ENCODE measurements at regions not wholly inside any gene's neighbourhood (a gene's known extent, or its start where the extent isn't known, plus 50 kb on each side); places are given as distances from the start of the nearest gene placed in this dataset.
"Not testable (repeated sequence)": the region's sequence is repeated elsewhere in the genome, so short reads cannot be mapped to it uniquely, and the experiment has no call there.

DNA sequence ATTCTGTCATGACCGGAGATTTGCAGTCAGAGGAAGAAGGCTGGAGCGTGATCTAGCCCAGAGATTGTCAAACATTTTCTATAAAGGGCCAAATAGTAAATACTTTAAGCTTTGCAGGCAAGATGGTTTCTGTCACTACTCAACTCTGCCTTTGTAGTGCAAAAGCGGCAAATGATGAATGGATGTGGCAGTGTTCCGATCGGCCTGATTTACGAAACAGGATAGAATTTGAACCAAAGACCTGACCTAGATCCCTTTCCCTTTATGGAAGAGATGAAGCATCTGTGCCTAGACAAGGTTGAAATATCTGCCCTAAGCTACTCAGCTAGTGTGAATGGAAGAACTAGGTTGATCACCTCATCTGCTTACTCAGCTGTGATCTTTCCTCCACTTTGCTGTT, 209.5 kb downstream of the YTHDC2 start:
- DNase-seq: no peak

DNA sequence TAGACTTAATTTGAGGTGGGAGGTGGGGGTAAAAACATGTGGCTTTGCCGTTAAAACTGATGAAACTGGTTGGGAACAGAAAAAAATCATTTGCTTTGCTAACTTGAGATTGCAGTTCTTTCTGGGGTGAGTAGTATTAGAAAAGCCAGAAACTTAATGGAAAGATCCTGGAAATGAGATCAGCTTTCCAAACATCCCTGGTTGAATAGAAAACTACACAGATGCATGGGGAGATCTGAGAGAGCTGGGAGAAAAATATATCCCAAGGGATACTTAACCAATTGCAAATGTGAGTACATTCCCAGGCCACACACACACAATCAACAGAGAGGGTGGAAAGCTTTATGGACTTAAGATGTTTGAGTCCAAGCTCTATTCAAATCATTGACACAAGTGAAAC, 222.3 kb downstream of the YTHDC2 start:
- DNase-seq: no peak

DNA sequence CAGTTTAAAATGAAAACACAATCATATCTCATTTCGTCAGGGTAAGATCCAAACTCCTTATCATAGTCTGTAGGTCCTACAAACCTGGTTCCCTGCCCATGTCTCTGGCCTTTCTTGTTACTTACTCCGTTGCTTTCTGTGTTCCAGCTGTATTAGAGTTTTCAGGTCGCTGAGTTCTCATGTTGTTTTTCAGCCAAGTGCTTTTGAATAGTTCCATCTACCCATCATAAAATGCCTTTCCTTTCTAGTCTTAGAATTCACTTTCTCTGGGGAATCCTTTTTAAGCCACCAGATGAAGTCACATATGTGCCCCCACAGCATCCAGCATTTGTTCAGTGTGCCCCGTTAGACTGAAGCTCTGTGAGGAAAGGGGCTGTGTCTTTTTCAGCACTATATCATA, 228.7 kb downstream of the YTHDC2 start:
- DNase-seq: no peak

DNA sequence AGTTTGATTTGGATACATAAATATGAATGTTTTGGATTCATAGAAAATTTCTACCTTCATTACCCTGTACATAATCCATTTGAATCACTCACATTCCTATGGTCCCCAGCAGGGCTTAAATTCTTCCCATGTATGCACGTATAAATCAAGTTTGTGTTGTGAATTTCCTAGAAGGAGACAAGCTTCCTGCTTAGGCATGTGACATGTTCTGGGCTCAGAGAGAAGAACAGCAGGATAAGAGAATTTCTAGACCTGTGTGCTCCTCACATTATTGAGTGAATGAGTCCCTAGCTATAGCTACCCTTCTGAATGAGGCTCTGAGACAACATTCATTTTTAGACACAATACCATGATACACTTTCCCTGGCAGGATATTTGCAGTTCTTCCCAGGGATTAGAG, 229.1 kb downstream of the YTHDC2 start:
- DNase-seq: no peak

DNA sequence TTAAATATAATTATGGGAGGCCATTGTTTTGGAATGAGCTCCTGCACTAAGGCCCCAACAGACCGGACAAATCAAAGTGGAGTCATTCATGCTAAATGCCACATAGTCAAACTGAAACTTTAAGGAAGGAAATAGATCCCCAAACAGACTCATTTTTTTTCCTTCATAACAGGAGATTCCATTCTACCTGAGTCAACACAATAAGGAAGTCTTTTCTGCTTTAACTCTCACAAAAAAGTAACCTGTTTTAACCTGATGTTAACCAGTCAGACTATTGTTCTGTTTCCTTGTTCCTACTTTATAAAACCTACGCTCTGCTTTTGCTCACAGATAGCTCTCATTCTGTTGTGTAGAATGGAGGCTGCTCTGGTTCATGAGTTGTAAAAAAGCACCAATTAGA, 234.9 kb downstream of the YTHDC2 start:
- DNase-seq: no peak

DNA sequence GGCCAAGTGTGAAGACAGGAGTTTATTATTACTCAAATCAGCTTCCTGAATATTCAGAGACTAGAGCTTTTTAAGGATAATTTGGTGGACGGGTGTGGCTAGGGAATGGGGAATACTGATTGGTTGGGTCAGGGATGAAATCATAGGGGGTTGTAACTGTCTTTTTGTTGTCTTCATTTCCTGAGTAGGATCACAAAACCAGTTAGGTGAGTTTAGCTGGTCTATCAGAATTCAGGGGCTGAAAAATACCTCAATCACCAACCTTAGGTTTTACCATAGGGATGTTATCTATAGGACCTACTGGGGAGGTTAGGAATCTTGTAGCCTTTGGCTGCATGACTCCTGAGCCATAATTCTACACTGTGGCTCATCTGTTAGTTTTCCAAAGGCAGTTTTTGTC, 235.8 kb downstream of the YTHDC2 start:
- DNase-seq: no peak

- not testable (repeated sequence) for DNase-seq
These were observed 239.7 kb downstream of the YTHDC2 start for GRCh38 chr5:113753182-113753581.

GRCh38 chr5:113755516-113755915, 242.0 kb downstream of the YTHDC2 start:
- no peak for DNase-seq

DNA sequence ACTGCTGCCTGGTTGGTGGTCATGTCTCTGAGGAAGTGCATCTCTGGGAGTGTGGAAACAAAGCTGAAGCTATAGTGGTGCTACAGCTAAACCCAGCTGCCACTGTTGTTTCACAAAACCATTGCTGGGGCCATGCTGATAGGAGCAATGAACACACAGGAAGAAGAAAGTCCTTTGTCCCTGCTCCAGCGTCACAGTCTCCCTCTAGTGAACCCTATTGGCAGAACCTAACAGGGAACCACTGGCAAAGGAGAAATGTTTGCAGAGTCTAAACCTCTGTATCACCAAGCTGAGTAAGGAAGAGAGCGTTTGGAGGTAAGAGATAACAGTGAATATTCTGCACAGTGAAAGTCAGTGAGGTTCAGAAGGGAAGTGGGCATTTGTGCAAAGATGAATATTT, 244.0 kb downstream of the YTHDC2 start:
- no peak for DNase-seq

- DNase-seq: no peak
These were observed 246.0 kb downstream of the YTHDC2 start for GRCh38 chr5:113759505-113759904.

GRCh38 chr5:113760486-113760885, 247.0 kb downstream of the YTHDC2 start:
- DNase-seq: no peak

DNA sequence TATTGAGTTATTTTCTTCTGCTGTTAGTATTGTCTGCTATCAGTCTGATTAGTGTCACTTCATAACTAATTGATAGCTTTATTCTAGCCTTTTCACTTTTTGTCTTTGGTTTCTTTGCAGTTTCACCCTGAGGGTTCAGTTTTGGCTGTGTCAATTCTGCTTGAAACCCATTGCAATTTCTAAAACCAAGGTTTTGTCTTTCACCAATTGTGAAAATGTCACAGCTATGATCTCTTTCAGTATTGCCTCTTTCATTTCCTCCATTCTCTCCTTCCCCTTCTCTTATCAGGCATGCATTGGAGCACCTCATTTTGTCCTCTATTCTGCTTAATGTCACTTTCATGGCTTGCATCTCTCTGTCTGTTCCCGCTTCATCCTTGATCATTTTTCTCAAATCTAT, 248.1 kb downstream of the YTHDC2 start:
- DNase-seq: no peak

GRCh38 chr5:113764382-113764781, 250.9 kb downstream of the YTHDC2 start:
- no peak for DNase-seq

GRCh38 chr5:113766827-113767226, 253.3 kb downstream of the YTHDC2 start:
- not testable (repeated sequence) for DNase-seq

DNA sequence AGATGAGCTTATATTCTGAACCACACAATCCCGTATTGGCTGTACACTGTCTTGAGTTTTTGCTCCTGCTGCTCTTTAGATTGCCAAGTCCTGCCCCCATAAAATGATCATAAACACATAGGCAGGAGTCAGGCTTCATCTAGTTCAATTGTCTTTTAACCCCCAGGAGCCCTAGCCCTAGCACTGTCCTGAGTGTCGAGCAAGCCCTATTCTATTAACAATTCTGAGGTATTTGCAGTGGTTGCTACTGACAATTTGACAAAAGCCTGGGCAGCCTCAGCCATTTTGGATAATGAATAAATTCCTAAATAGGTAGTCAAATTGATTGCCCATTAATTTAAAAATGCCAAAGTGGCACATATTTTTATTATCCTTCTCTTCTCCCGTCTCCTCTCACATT, 257.2 kb downstream of the YTHDC2 start:
- DNase-seq: no peak

DNA sequence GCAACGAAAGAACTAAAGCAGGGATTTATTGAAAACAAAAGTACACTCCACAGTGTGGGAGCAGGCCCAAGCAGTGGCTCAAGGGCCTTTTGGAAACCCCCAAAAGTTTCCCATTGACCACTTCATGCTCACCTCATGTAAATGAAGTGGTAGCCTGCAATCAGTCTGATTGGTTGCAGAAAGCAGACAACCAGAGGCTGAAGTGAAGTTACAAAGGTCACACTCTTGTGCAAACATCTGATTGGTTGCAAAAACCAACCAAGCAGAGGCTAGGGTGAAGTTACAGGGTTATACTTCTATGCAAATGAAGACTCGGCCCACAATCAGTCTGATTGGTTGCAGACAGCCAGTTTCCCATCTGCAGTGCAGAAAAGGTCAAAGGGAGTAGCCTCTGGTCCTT, 258.0 kb downstream of the YTHDC2 start:
- DNase-seq: no peak

DNA sequence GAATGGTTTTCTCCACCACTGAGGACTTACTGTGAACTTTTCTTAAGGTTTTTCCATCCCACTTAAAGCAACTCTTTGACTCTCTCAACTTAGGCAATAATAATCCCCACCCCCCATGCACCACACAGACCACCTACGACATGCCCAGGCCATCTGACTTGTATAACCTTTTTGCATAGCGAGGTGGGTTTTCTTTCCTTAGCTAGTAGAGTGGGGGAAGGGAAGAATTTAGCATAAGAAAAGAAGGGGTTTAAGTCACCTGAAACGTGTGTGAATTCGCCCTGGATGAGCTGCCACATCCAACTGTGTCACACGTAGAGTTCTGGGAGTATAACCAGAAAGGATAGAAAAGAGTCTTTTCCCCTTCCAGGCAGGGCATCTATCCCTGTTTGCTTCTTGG, 262.7 kb downstream of the YTHDC2 start:
- DNase-seq: no peak

DNA sequence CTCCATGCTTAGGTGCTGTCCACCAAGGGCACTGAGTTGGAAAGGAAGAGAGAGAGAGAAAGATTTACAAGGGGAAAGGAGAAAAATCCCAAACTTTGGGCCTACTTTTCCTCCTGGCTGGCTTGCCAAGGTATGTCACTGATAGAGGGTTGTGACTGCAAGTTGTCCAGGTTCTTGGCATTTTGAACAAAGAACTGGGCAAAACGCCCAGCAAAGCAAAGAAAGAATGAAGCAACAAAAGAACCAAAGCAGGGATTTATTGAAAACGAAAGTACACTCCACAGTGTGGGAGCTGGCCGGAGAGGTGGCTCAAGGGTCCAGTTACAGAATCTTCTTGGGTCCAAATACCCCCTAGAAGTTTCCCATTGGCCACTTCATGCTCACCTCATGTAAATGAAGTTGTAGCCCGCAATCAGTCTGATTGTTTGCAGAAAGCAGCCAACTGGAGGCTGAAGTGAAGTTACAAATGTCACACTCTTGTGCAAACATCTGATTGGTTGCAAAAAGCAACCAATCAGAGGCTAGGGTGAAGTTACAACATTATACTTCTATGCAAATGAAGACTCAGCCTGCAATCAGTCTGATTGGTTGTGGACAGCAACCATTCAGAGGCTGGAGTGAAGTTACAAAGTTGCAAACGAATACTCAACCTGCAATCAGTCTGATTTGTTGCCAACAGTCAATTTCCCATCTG, 263.5 kb downstream of the YTHDC2 start:
- DNase-seq: no peak

DNA sequence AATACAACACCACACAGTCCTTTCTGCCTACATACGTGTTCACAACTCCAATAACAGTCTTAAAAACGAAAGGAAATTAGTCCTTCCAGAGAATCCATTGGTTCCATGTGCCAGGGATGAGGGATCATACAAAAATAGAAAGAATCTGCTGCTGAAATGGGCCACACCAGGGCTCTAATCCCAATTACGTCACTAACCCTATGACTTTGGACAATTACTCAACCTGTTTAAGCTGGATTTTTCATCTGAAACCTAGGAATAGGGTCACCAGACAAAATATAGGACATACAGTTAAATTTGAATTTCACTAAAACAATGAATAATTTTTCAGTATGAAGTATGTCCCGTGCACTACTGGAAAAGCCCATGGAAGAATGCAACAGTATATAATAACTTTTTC, 264.7 kb downstream of the YTHDC2 start:
- no peak for DNase-seq

GRCh38 chr5:113788141-113788655, 274.7 kb downstream of the YTHDC2 start:
- no peak for DNase-seq

DNA sequence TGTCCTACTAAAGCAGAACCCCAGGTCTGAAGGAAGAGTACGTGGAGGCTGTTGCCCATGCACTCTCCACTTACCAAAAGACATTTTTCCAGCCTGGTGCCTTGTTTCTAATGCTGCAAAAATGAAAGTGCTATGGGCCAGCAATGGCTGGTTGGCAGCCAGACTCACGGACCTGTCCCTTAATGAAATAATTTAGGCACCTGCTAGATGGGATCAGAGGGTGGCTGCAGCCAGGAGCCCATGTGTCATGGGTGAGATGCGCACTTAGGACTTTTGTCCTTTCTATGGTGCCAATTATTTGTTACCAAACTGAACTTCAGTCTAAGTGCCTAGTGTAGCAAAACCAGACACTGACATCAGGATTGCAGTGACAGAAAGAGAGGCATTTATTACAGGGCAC, 276.3 kb downstream of the YTHDC2 start:
- DNase-seq: no peak

DNA sequence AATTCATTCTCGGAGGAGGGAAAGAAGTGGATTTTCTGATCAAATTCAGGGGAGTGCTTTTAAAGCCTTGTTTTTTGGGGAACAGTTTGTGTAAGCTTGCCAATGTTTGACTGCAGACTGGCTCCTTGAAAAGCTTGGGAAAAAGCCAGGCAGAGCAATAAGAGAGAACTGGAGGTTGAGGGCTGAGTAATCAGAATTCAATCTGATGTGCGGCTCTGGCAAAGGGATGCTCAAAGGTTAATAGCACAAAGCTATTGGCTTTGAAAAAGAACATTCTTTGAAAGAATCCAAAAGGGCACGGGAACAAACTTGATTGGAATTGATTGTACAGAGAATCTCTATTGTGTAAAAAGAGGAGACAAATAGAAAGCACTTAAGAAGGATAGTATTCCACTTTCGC, 279.3 kb downstream of the YTHDC2 start:
- no peak for DNase-seq

DNA sequence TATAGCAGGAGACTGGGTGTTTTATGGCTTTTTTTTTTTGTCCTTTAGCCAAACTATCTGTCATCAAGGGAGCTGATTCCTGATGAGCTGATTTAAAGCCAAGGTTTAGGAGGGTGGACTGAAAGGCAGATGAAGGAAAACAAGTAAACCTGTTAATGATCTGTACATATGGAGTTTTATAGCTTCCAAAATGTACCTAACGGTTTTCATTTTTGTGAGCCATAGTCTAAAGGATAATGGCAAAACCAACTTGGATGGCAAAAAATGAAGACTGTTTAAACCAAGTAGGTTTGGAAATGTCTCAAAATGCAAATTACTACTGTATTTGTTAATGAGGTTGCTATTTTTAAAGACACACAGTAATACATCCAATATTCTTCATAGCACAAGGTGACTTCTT, 281.5 kb downstream of the YTHDC2 start:
- DNase-seq: no peak

DNA sequence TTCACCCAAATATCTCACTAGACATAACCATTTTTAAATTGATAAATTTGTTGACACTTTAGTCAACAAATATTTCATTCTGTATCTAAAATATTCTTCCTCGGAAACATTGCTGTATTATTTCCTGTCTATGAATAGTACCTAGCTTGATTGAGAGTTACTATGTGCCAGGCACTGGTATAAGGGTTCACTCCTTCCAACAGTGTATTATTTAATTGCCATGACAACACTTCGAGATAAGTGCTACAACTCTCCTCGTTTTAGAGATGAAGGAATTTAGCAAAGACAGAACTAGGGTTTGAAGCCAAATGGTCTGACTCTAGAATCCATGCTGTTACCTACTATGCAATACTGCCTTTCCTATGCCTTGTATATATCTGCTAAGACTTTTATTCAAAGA, 287.2 kb downstream of the YTHDC2 start:
- no peak for DNase-seq

DNA sequence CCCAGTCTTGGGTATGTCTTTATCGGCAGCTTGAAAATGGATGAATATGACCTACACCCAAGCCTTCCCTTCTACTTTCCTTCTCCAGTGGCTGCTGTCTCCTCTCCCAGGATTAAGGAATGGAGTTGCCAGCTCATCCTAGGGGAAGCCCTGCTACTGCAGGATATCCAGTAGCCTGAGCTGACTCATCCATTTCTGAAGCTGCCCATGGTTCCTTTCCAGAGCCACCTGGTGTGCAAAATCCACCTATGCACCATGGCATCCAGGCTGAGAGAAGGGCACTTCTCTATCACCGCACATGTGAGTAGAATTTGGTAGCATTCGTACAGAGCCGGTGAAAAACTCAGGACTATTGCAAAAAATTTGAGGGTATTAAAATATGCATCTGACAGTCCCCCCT, 290.8 kb downstream of the YTHDC2 start:
- no peak for DNase-seq

All from activated naive CD4-positive, alpha-beta T cell treated with Interleukin-2 at 50 U/mL for 16 hours (primary cell).